ENCODE measurements at regions not wholly inside any gene's neighbourhood (a gene's known extent, or its start where the extent isn't known, plus 50 kb on each side); places are given as distances from the start of the nearest gene placed in this dataset.

GRCh38 chr21:15408089-15408488 is 321.7 kb upstream of the USP25 start (continued):
- TF ChIP-seq NKRF (conservative IDR thresholded peaks at IDR 0.05): no peak
- TF ChIP-seq, protein P1, sequence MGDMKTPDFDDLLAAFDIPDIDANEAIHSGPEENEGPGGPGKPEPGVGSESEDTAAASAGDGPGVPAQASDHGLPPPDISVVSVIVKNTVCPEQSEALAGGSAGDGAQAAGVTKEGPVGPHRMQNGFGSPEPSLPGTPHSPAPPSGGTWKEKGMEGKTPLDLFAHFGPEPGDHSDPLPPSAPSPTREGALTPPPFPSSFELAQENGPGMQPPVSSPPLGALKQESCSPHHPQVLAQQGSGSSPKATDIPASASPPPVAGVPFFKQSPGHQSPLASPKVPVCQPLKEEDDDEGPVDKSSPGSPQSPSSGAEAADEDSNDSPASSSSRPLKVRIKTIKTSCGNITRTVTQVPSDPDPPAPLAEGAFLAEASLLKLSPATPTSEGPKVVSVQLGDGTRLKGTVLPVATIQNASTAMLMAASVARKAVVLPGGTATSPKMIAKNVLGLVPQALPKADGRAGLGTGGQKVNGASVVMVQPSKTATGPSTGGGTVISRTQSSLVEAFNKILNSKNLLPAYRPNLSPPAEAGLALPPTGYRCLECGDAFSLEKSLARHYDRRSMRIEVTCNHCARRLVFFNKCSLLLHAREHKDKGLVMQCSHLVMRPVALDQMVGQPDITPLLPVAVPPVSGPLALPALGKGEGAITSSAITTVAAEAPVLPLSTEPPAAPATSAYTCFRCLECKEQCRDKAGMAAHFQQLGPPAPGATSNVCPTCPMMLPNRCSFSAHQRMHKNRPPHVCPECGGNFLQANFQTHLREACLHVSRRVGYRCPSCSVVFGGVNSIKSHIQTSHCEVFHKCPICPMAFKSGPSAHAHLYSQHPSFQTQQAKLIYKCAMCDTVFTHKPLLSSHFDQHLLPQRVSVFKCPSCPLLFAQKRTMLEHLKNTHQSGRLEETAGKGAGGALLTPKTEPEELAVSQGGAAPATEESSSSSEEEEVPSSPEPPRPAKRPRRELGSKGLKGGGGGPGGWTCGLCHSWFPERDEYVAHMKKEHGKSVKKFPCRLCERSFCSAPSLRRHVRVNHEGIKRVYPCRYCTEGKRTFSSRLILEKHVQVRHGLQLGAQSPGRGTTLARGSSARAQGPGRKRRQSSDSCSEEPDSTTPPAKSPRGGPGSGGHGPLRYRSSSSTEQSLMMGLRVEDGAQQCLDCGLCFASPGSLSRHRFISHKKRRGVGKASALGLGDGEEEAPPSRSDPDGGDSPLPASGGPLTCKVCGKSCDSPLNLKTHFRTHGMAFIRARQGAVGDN (IDR thresholded peaks at IDR 0.05): no peak
- TF ChIP-seq BHLHE40 (IDR thresholded peaks at IDR 0.05; ENCODE audit: borderline replicate concordance in 1 of 2, low read depth in 2 of 2, low read length in 1 of 2): 0 out of 4 replicates have a peak, but pooled peaks of 1 of the 2 experiments have one; percentile 19
- 0 out of 2 replicates have a peak, but pooled peaks have one; percentile 34 for TF ChIP-seq CBX5 (IDR thresholded peaks at IDR 0.05; ENCODE audit: low read depth)
- TF ChIP-seq CHD2 (IDR thresholded peaks at IDR 0.05; ENCODE audit: borderline replicate concordance, low read depth, low read length): no peak
- TF ChIP-seq, protein P2, sequence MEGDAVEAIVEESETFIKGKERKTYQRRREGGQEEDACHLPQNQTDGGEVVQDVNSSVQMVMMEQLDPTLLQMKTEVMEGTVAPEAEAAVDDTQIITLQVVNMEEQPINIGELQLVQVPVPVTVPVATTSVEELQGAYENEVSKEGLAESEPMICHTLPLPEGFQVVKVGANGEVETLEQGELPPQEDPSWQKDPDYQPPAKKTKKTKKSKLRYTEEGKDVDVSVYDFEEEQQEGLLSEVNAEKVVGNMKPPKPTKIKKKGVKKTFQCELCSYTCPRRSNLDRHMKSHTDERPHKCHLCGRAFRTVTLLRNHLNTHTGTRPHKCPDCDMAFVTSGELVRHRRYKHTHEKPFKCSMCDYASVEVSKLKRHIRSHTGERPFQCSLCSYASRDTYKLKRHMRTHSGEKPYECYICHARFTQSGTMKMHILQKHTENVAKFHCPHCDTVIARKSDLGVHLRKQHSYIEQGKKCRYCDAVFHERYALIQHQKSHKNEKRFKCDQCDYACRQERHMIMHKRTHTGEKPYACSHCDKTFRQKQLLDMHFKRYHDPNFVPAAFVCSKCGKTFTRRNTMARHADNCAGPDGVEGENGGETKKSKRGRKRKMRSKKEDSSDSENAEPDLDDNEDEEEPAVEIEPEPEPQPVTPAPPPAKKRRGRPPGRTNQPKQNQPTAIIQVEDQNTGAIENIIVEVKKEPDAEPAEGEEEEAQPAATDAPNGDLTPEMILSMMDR (IDR thresholded peaks at IDR 0.05 in 2 of 3, conservative IDR thresholded peaks at IDR 0.05 in 1 of 3; ENCODE audit: control insufficient read depth in 2 of 3, extremely low read depth in 1 of 3, insufficient read depth in 1 of 3, low read depth in 3 of 3, low read length in 3 of 3): no peak
- TF ChIP-seq MYC (IDR thresholded peaks at IDR 0.05; ENCODE audit: insufficient read depth, insufficient read length, insufficient replicate concordance, low read length, severe bottlenecking): no peak
- TF ChIP-seq IRF4 (IDR thresholded peaks at IDR 0.05; ENCODE audit: low read depth, low read length): no peak
- peak; percentile 84 for TF ChIP-seq NFIC (IDR thresholded peaks at IDR 0.05; ENCODE audit: low read depth, low read length)
- no peak for TF ChIP-seq ZNF384 (IDR thresholded peaks at IDR 0.05; ENCODE audit: borderline replicate concordance, low read depth, low read length)
- no peak for TF ChIP-seq HDGF (IDR thresholded peaks at IDR 0.05)
- TF ChIP-seq, protein P3, sequence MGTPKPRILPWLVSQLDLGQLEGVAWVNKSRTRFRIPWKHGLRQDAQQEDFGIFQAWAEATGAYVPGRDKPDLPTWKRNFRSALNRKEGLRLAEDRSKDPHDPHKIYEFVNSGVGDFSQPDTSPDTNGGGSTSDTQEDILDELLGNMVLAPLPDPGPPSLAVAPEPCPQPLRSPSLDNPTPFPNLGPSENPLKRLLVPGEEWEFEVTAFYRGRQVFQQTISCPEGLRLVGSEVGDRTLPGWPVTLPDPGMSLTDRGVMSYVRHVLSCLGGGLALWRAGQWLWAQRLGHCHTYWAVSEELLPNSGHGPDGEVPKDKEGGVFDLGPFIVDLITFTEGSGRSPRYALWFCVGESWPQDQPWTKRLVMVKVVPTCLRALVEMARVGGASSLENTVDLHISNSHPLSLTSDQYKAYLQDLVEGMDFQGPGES (IDR thresholded peaks at IDR 0.05): no peak
- TF ChIP-seq RFX5 (IDR thresholded peaks at IDR 0.05; ENCODE audit: low read depth, low read length): no peak
- TF ChIP-seq ETV6 (conservative IDR thresholded peaks at IDR 0.05 in 1 of 2, IDR thresholded peaks at IDR 0.05 in 1 of 2; ENCODE audit: borderline replicate concordance in 1 of 2, low read depth in 1 of 2): no peak
- no peak for TF ChIP-seq DPF2 (IDR thresholded peaks at IDR 0.05)
- TF ChIP-seq NR2F1 (conservative IDR thresholded peaks at IDR 0.05): no peak
- TF ChIP-seq PAX5 (IDR thresholded peaks at IDR 0.05; ENCODE audit: borderline replicate concordance, low read depth, low read length): no peak
- TF ChIP-seq JUND (IDR thresholded peaks at IDR 0.05; ENCODE audit: low read depth, low read length): no peak
- no peak for TF ChIP-seq ZSCAN29 (IDR thresholded peaks at IDR 0.05)
- TF ChIP-seq MTA3 (IDR thresholded peaks at IDR 0.05; ENCODE audit: borderline replicate concordance, low read length): no peak
